H9 (cell line): ENCODE measurements at regions not wholly inside any gene's neighbourhood (a gene's known extent, or its start where the extent isn't known, plus 50 kb on each side); places are given as distances from the start of the nearest gene placed in this dataset.

Experiments used
- DNase-seq: peaks from one replicate; pipeline ENCODE4 v3.0.0-alpha.2; 2017
- H2AFZ ChIP-seq: one replicate; pipeline ENCODE4 v1.6.1; 2013; ENCODE audit warnings: mild to moderate bottlenecking, low read length, control low read depth, moderate library complexity
- H2AK5ac ChIP-seq: 2 replicates; pipeline ENCODE4 v1.6.1; 2013; ENCODE audit warnings: low read length, control low read depth, mixed read lengths; ENCODE audit not compliant: insufficient read length
- H2BK120ac ChIP-seq: one replicate; pipeline ENCODE4 v1.6.1; 2013; ENCODE audit warnings: low read depth, mild to moderate bottlenecking, low read length, control low read depth, inconsistent platforms; ENCODE audit not compliant: poor library complexity, severe bottlenecking
- H2BK12ac ChIP-seq: 2 replicates; pipeline ENCODE4 v1.6.1; 2013; ENCODE audit warnings: low read length, control low read depth, mixed read lengths, low read depth; ENCODE audit not compliant: insufficient read length
- H2BK15ac ChIP-seq: 2 replicates; pipeline ENCODE4 v1.6.1; 2013; ENCODE audit warnings: low read depth, low read length, control low read depth
- H2BK20ac ChIP-seq: one replicate; pipeline ENCODE4 v1.6.1; 2013; ENCODE audit warnings: low read depth, mild to moderate bottlenecking, low read length, control low read depth, inconsistent platforms; ENCODE audit not compliant: poor library complexity, severe bottlenecking
- H2BK5ac ChIP-seq: 2 replicates; pipeline ENCODE4 v1.6.1; 2013; ENCODE audit warnings: low read length, control low read depth, mixed read lengths; ENCODE audit not compliant: insufficient read length
- H3K14ac ChIP-seq: 2 replicates; pipeline ENCODE4 v1.6.1; 2013; ENCODE audit warnings: low read length, control low read depth; ENCODE audit not compliant: insufficient read depth
- H3K18ac ChIP-seq: 2 replicates; pipeline ENCODE4 v1.6.1; 2013; ENCODE audit warnings: low read depth, mild to moderate bottlenecking, mixed read lengths, low read length, control low read depth; ENCODE audit not compliant: insufficient read length
- H3K23ac ChIP-seq: 2 replicates; pipeline ENCODE4 v1.6.1; 2013; ENCODE audit warnings: low read length, control low read depth, mixed read lengths, low read depth; ENCODE audit not compliant: insufficient read length
- H3K23me2 ChIP-seq: 2 replicates; pipeline ENCODE4 v1.6.1; 2013; ENCODE audit warnings: low read depth, mild to moderate bottlenecking, mixed read lengths, low read length, control low read depth; ENCODE audit not compliant: insufficient read length, poor library complexity, severe bottlenecking
- H3K27ac ChIP-seq: 2 replicates; pipeline ENCODE4 v1.5.1; 2013; ENCODE audit warnings: low read length, control low read depth, mixed read lengths, low read depth; ENCODE audit not compliant: insufficient read length
- H3K27me3 ChIP-seq: 2 replicates; pipeline ENCODE4 v1.6.1; 2013; ENCODE audit warnings: low read length, control low read depth, inconsistent platforms; ENCODE audit not compliant: insufficient read depth
- H3K4ac ChIP-seq: 2 replicates; pipeline ENCODE4 v1.6.1; 2013; ENCODE audit warnings: low read depth, mild to moderate bottlenecking, control low read depth, inconsistent platforms, low read length, moderate library complexity
- H3K4me1 ChIP-seq: 2 replicates; pipeline ENCODE4 v1.6.1; 2013; ENCODE audit warnings: low read length, control low read depth, inconsistent platforms; ENCODE audit not compliant: insufficient read depth
- H3K4me2 ChIP-seq: 2 replicates; pipeline ENCODE4 v1.6.1; 2013; ENCODE audit warnings: low read length, control low read depth, mixed read lengths; ENCODE audit not compliant: insufficient read length, insufficient read depth
- H3K56ac ChIP-seq: 2 replicates; pipeline ENCODE4 v1.6.1; 2013; ENCODE audit warnings: low read depth, mild to moderate bottlenecking, mixed read lengths, low read length, control low read depth; ENCODE audit not compliant: insufficient read length
- H3K79me1 ChIP-seq: 2 replicates; pipeline ENCODE4 v1.6.1; 2013; ENCODE audit warnings: low read depth, mild to moderate bottlenecking, moderate library complexity, low read length, control low read depth, inconsistent platforms; ENCODE audit not compliant: insufficient read depth, poor library complexity, severe bottlenecking
- H3K79me2 ChIP-seq: 2 replicates; pipeline ENCODE4 v1.6.1; 2013; ENCODE audit warnings: low read length, control low read depth, inconsistent platforms; ENCODE audit not compliant: insufficient read depth
- H3K9ac ChIP-seq: 2 replicates; pipeline ENCODE4 v1.6.1; 2013; ENCODE audit warnings: low read length, control low read depth, mixed read lengths; ENCODE audit not compliant: insufficient read length; ENCODE audit errors: extremely low read depth
- H3K9me3 ChIP-seq: one replicate; pipeline ENCODE4 v1.6.1; 2013; ENCODE audit warnings: low read depth, low read length, inconsistent platforms; ENCODE audit not compliant: control insufficient read depth
- H3T11ph ChIP-seq: one replicate; pipeline ENCODE4 v1.6.1; 2013; ENCODE audit warnings: mild to moderate bottlenecking, low read length, control low read depth, inconsistent platforms
- H4K20me1 ChIP-seq: one replicate; pipeline ENCODE4 v1.6.1; 2013; ENCODE audit not compliant: control insufficient read depth, insufficient read length, insufficient read depth
- H4K5ac ChIP-seq: 2 replicates; pipeline ENCODE4 v1.6.1; 2013; ENCODE audit warnings: low read depth, mild to moderate bottlenecking, mixed read lengths, low read length, control low read depth; ENCODE audit not compliant: insufficient read length
- H4K8ac ChIP-seq: replicated peaks from 2 replicates; pipeline ENCODE4 v1.6.1; 2013; ENCODE audit warnings: low read length, control low read depth, mixed read lengths, low read depth; ENCODE audit not compliant: insufficient read length
- H4K91ac ChIP-seq: 2 replicates; pipeline ENCODE4 v1.6.1; 2013; ENCODE audit warnings: low read depth, mild to moderate bottlenecking, moderate library complexity, mixed read lengths, low read length, control low read depth; ENCODE audit not compliant: insufficient read length
- H3K27ac Mint-ChIP-seq, 3 experiments: 2 replicates in 2 of 3; 3 replicates in 1 of 3; pipeline ENCODE4 v1.8.0; 2020 to 2021; ENCODE audit warnings: mixed read lengths in 3 of 3, mild to moderate bottlenecking in 1 of 3, moderate library complexity in 1 of 3
- H3K27me3 Mint-ChIP-seq: 2 replicates; pipeline ENCODE4 v1.8.0; 2021; ENCODE audit warnings: low read depth, mild to moderate bottlenecking, moderate library complexity, mixed read lengths
- H3K36me3 Mint-ChIP-seq, 3 experiments: 2 replicates in 2 of 3; 3 replicates in 1 of 3; pipeline ENCODE4 v1.8.0; 2020 to 2021; ENCODE audit warnings: low read depth in 3 of 3, mixed read lengths in 3 of 3; ENCODE audit not compliant: insufficient read depth in 1 of 3
- H3K4me1 Mint-ChIP-seq, 2 experiments: 2 replicates each; pipeline ENCODE4 v1.8.0; 2020; ENCODE audit warnings: mixed read lengths in 2 of 2
- H3K4me3 Mint-ChIP-seq, 2 experiments: 2 replicates in 1 of 2; 3 replicates in 1 of 2; pipeline ENCODE4 v1.8.0; 2020 to 2021; ENCODE audit warnings: mild to moderate bottlenecking in 2 of 2, mixed read lengths in 2 of 2, moderate library complexity in 1 of 2
- H3K9me3 Mint-ChIP-seq, 2 experiments: 2 replicates in 1 of 2; 3 replicates in 1 of 2; pipeline ENCODE4 v1.8.0; 2020; ENCODE audit warnings: mild to moderate bottlenecking in 2 of 2, mixed read lengths in 2 of 2, moderate library complexity in 1 of 2
- CTCF ChIP-seq: fragments of 200-600 bp; sonication (generic); conservative IDR thresholded peaks from 3 replicates; pipeline ENCODE4 v1.8.0; 2021; ENCODE audit warnings: antibody characterized with exemption, mild to moderate bottlenecking
- WGBS: extraction: QIAGEN DNeasy Blood & Tissue Kit; methylation state at CpG from one replicate; pipeline ENCODE4 v1.1.7; 2013; ENCODE audit warnings: missing lambda C conversion rate, low lambda C conversion rate, mixed read lengths; ENCODE audit not compliant: insufficient read length; ENCODE audit errors: extremely low coverage; 5-methylcytosine and 5-hydroxymethylcytosine counted together

GRCh38 chrX:142359331-142359730, 154.2 kb upstream of the MAGEC2 start:
- Histone ChIP-seq H3K27me3 (no peaks in the 10 kb centered on the region), H2BK5ac (no peak overlapping the region), H3K56ac (no peak overlapping the region), H4K5ac (no peak overlapping the region), H2BK15ac (no peak overlapping the region), H3K14ac (no peak overlapping the region), H3K9me3 (no peaks in the 10 kb centered on the region), H3K23me2 (no peaks in the 10 kb centered on the region), H3K23ac (no peak overlapping the region), H3T11ph (no peak overlapping the region), H3K79me1 (no peaks in the 10 kb centered on the region), H3K18ac (no peak overlapping the region), H3K4ac (no peak overlapping the region), H3K9ac (no peak overlapping the region), H3K27ac (no peak overlapping the region), H2BK20ac (no peak overlapping the region), H3K4me2 (no peak overlapping the region), H4K91ac (no peak overlapping the region), H2BK120ac (no peak overlapping the region), H2AFZ (no peak overlapping the region), H2AK5ac (no peak overlapping the region), H3K4me1 (no peaks in the 10 kb centered on the region), H3K79me2 (no peaks in the 10 kb centered on the region), H4K20me1 (no peaks in the 10 kb centered on the region), H2BK12ac (no peak overlapping the region), H4K8ac (no peak overlapping the region)
- peaks cover 56 to 61% of the 10 kb centered on the region in 2 experiments for H3K9me3 Mint-ChIP-seq
- no peak overlapping the region for H3K4me3 Mint-ChIP-seq
- H3K4me1 Mint-ChIP-seq, result no peaks in the 10 kb centered on the region
- TF ChIP-seq CTCF, result no peak
- WGBS, result no CpG with 5 or more reads among the region's 2 CpGs
- DNase-seq, result no peak
- H3K27ac Mint-ChIP-seq, result no peak overlapping the region
- no peaks in the 10 kb centered on the region; the same call in 1 of the 2 replicates for H3K27me3 Mint-ChIP-seq
- H3K36me3 Mint-ChIP-seq, result no peaks in the 10 kb centered on the region; a peak in 1 of 7 replicates
